Effector memory CD8-positive, alpha-beta T cell (primary cell): ENCODE measurements at regions not wholly inside any gene's neighbourhood (a gene's known extent, or its start where the extent isn't known, plus 50 kb on each side); places are given as distances from the start of the nearest gene placed in this dataset.

Experiments
- ATAC-seq: fragments of 150-1000 bp; cut with Tn5 transposase; replicated peaks from 2 replicates; pipeline ENCODE4 v1.10.0; 2021; ENCODE audit warnings: mild to moderate bottlenecking, moderate library complexity
- DNase-seq, 3 experiments: peaks; one replicate each; pipeline ENCODE4 v3.0.0; 2021
- H3K27ac Mint-ChIP-seq, 2 donors: one replicate each; pipeline ENCODE4 v1.8.0; 2022; ENCODE audit warnings: mild to moderate bottlenecking in 2 of 2, mixed read lengths in 2 of 2, moderate library complexity in 2 of 2
- H3K27me3 Mint-ChIP-seq, 2 donors: one replicate each; pipeline ENCODE4 v1.8.0; 2022; ENCODE audit warnings: mixed read lengths in 2 of 2
- H3K36me3 Mint-ChIP-seq: one replicate; pipeline ENCODE4 v1.8.0; 2022; ENCODE audit warnings: mild to moderate bottlenecking, moderate library complexity, mixed read lengths; ENCODE audit not compliant: insufficient read depth
- H3K4me1 Mint-ChIP-seq, 2 donors: one replicate each; pipeline ENCODE4 v1.8.0; 2022; ENCODE audit warnings: low read depth in 2 of 2, mixed read lengths in 2 of 2
- H3K4me3 Mint-ChIP-seq, 2 donors: one replicate each; pipeline ENCODE4 v1.8.0; 2022; ENCODE audit warnings: mild to moderate bottlenecking in 2 of 2, mixed read lengths in 2 of 2, moderate library complexity in 2 of 2
- H3K9me3 Mint-ChIP-seq, 2 donors: one replicate each; pipeline ENCODE4 v1.8.0; 2022; ENCODE audit warnings: mixed read lengths in 2 of 2

DNA sequence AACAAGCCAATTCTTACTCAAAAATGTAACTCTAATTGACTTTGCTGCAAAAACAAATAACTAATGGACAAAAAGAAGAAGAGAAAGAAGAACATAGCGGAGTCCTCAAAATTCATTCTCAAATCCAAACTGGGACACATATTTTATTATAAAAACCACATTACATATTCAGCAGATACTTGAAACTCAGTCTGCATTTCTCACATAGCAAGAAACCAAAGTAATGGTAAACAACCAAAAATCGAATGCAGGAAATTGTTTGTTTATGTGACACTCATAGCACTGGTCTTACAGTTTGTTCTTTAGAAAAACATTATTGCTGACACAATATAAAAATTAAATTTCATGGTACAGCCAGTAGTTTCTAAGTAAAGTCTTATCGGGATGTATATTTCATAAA is 789.8 kb downstream of the SLITRK6 start:
- H3K36me3 Mint-ChIP-seq: no peaks in the 10 kb centered on the region
- no peaks in the 10 kb centered on the region for H3K4me1 Mint-ChIP-seq
- DNase-seq (no peak), ATAC-seq (no peak)
- peaks cover 7 to 12% of the 10 kb centered on the region in 2 donors for H3K9me3 Mint-ChIP-seq
- no peak overlapping the region for H3K4me3 Mint-ChIP-seq
- no peaks in the 10 kb centered on the region for H3K27me3 Mint-ChIP-seq
- H3K27ac Mint-ChIP-seq: no peak overlapping the region

DNA sequence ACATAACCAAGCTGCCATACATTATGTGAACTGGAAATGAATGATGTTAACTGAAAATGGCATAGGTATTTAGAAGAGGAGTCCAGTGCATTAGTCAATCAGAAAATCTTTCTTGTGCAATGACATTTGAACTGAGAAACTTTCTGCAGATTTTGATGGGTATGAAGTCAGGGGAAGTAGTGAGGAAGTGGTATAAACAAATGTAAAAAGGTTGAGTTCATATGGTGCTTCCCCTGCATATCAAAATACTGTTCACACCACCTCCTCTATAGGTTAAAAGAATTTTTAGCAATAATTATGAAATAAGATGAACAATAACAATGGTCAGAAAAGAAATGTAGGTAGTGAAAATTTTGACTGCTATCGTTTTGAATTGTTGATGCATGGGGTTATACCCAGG is 800.0 kb downstream of the SLITRK6 start:
- DNase-seq (no peak), ATAC-seq (no peak)
- peaks cover 0 to 8% of the 10 kb centered on the region in 2 donors for H3K9me3 Mint-ChIP-seq
- H3K36me3 Mint-ChIP-seq: no peaks in the 10 kb centered on the region
- no peaks in the 10 kb centered on the region for H3K4me1 Mint-ChIP-seq
- H3K4me3 Mint-ChIP-seq: no peak overlapping the region
- no peaks in the 10 kb centered on the region for H3K27me3 Mint-ChIP-seq
- H3K27ac Mint-ChIP-seq: no peak overlapping the region

DNA sequence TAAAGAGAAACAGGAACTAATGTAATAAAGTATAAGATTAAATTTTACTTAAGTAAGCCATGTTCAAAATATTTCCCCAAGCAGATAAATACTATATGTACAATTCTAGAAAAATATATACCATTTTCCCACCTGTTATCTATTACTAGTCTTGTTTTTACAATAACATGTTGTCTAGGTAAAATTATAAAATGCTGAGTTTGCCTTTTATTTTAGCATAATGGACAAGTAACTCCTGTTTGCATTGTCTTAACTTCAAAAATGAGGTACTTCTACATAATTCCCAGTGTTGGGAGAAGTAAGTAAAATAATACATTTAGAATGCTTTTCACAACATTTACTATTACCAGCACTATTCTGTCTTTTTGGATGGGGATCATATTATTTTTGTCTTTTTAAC is 800.5 kb downstream of the SLITRK6 start:
- DNase-seq: no peak
- H3K9me3 Mint-ChIP-seq: peaks cover 0 to 8% of the 10 kb centered on the region in 2 donors
- no peaks in the 10 kb centered on the region for H3K4me1 Mint-ChIP-seq
- no peak overlapping the region for H3K27ac Mint-ChIP-seq
- no peaks in the 10 kb centered on the region for H3K27me3 Mint-ChIP-seq
- H3K36me3 Mint-ChIP-seq: no peaks in the 10 kb centered on the region
- no peak overlapping the region for H3K4me3 Mint-ChIP-seq
- ATAC-seq: no peak

DNA sequence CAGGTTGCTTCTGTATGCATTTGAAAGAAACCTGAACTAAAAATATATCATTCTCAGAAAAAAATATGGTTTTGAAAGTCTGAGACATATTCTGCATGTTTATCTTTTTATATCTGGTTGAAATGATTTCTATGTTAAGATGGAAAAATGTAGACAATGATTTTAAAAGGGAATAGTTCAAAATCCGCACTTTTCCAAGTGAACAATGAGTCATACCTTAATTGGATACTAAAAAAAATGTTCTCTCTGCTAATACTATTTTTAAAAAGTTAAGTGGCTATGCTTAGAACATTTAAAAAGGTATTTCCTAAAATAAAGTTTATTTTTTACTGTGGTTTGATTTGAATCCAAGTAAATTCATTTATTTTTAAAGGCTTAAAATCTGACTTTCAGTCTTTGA is 801.4 kb downstream of the SLITRK6 start:
- Mint-ChIP-seq H3K27ac (no peak overlapping the region), H3K36me3 (no peaks in the 10 kb centered on the region), H3K27me3 (no peaks in the 10 kb centered on the region), H3K9me3 (peaks cover 0 to 8% of the 10 kb centered on the region in 2 donors), H3K4me3 (no peak overlapping the region), H3K4me1 (no peaks in the 10 kb centered on the region)
- ATAC-seq: no peak
- no peak for DNase-seq

DNA sequence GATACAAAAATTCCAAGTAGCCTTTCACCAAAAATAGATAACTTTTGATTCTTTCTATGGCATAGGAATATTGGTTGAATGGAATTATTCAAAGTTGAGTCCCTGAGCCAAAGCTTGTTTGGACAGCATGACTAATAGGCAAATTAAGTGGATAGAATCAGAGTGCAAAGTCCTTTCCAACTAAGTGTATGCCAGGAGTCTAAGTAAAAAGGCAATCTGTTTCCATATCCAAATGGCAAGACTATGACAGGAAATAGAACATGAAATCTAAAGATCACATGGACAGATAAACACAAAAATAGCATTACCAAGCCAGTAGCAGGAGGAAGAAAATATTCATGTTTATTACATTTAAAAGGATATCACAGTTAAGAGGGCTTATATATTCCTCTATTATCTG is 804.6 kb downstream of the SLITRK6 start:
- H3K9me3 Mint-ChIP-seq: peaks cover 0 to 8% of the 10 kb centered on the region in 2 donors
- H3K27ac Mint-ChIP-seq: no peak overlapping the region
- H3K36me3 Mint-ChIP-seq: no peaks in the 10 kb centered on the region
- H3K27me3 Mint-ChIP-seq: no peaks in the 10 kb centered on the region
- no peak for DNase-seq
- H3K4me3 Mint-ChIP-seq: no peak overlapping the region
- no peak for ATAC-seq
- no peaks in the 10 kb centered on the region for H3K4me1 Mint-ChIP-seq

DNA sequence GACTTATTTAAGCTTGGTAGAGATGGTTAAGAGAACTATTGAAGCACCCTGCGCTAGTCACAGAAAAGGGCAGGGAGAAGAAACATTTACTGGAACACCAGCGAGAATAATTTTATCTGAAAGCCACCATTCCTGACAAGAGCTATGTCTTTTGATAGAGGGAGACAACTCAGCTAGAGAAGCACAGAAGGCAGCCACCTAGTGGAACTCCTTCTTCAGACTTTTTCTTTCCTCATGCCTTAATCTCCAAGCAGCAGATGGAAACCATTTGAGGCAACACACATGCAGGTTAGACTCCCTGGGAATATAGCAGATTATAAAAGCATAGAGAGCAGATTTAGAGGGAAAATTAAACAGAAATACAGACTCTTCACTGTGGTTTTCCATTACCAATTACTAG is 813.4 kb downstream of the SLITRK6 start:
- DNase-seq (no peak), ATAC-seq (no peak)
- Mint-ChIP-seq H3K27ac (no peak overlapping the region), H3K4me1 (no peaks in the 10 kb centered on the region), H3K36me3 (no peaks in the 10 kb centered on the region), H3K4me3 (no peak overlapping the region), H3K9me3 (peaks cover 0 to 2% of the 10 kb centered on the region in 2 donors), H3K27me3 (no peaks in the 10 kb centered on the region)

DNA sequence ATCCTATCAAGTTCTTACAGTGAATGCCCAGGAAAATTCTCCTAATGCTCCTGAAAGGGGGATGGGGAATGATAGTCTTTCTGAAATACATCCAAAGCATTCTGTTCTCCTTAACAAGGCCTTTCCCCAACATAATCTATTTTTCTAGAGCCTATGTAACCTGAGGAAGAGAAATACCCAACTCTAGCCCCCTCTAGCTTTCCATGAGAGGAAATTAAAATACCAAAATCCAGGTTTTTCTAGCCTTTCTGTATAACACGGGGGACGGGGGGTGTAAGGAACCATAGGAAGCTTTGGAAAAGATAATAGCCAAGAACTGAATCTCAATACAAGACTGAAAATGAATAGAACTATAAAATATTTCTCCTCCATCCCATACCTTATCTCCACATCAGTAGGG is 815.9 kb downstream of the SLITRK6 start:
- no peaks in the 10 kb centered on the region for H3K4me1 Mint-ChIP-seq
- no peak overlapping the region for H3K4me3 Mint-ChIP-seq
- no peak for ATAC-seq
- H3K27me3 Mint-ChIP-seq: no peaks in the 10 kb centered on the region
- H3K9me3 Mint-ChIP-seq: peaks cover 0 to 2% of the 10 kb centered on the region in 2 donors
- no peaks in the 10 kb centered on the region for H3K36me3 Mint-ChIP-seq
- H3K27ac Mint-ChIP-seq: no peak overlapping the region
- no peak for DNase-seq

DNA sequence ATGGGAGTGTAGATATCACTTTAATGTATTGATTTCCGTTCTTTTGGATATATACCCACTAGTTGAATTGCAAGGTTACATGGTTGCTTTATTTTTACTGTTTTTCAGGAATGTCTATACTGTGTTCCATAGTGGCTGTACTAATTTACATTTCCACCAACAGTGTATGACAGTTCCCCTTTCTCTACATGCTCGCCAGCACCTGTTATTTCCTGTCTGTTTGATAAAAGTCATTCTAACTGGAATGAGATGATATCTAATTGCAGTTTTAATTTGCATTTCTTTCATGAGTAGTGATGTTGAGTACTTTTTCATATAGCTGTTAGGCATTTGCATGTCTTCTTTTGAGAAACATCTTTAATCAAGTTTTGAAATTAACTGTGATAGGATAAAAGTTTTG is 818.6 kb downstream of the SLITRK6 start:
- Mint-ChIP-seq H3K27ac (no peak overlapping the region), H3K4me1 (no peaks in the 10 kb centered on the region)

DNA sequence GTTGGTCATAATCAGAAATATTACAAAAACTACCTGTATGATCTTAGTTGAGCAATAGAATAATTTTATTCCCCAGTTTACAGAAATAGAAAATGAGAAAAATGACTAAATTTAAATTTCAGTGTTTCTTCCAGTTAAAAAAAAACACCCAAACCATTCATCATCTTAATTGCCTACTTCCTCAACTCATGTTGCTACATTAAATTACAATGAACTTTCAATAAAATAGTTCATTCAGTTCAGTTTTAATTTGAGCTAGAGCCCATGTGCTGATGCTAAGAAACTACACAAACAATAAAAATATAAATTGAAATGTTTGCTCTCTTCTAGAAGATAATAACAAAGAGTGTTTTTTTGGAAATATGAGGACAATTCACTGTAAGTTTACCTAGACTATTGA is 820.4 kb downstream of the SLITRK6 start:
- Mint-ChIP-seq H3K4me3 (no peak overlapping the region), H3K27ac (no peak overlapping the region), H3K36me3 (no peaks in the 10 kb centered on the region), H3K4me1 (no peaks in the 10 kb centered on the region), H3K27me3 (no peaks in the 10 kb centered on the region), H3K9me3 (no peaks in the 10 kb centered on the region)
- ATAC-seq (no peak), DNase-seq (no peak)

More for the DNA sequence above, 818.6 kb downstream of the SLITRK6 start:
- no peaks in the 10 kb centered on the region for H3K27me3 Mint-ChIP-seq
- peaks cover 0 to 2% of the 10 kb centered on the region in 2 donors for H3K9me3 Mint-ChIP-seq
- H3K36me3 Mint-ChIP-seq: no peaks in the 10 kb centered on the region
- H3K4me3 Mint-ChIP-seq: no peak overlapping the region
- no peak for ATAC-seq
- no peak for DNase-seq

DNA sequence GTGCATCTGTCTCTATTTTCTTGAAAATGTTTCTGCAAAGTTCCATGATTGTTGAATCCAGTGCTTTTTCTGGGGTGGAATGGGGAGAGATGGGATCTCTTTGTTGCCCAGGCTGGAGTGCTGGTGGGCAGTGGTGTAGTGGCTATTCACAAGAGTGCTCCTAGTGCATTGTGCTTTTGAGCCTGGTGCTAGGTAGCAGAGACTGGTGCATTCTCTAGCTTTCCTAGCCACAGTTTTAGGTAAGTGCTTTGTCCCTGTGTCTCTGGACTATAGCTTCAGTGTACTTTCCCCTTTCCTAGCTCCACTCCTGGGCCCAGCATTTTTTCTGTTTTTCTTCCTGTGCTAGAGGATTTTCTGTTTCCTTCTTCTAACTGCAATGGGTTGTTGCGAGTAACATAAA is 825.6 kb downstream of the SLITRK6 start:
- DNase-seq (no peak), ATAC-seq (no peak)
- H3K36me3 Mint-ChIP-seq: no peaks in the 10 kb centered on the region
- H3K27me3 Mint-ChIP-seq: no peaks in the 10 kb centered on the region
- no peak overlapping the region for H3K4me3 Mint-ChIP-seq
- no peak overlapping the region for H3K27ac Mint-ChIP-seq
- H3K9me3 Mint-ChIP-seq: peaks cover 0 to 2% of the 10 kb centered on the region in 2 donors
- no peaks in the 10 kb centered on the region for H3K4me1 Mint-ChIP-seq

DNA sequence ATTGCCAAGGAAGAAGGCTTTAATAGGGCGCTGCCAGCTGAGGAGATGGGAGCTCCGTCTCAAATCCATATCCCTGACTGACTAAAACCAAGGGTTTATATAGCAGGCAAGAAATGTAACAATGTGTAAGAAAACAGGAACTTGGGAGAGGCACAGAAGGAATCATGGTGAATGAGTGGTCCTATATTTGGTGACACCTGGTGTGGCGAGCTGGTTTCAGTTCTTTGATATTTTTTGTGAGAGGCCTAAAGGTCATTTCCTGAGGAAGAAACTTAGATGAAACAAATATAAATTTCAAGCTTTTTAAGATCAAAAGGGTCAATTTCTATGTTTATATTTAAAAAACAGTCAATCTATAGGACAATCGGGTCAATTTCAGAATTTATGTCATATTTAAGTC is 826.3 kb downstream of the SLITRK6 start:
- H3K27me3 Mint-ChIP-seq: no peaks in the 10 kb centered on the region
- no peak for ATAC-seq
- no peak overlapping the region for H3K27ac Mint-ChIP-seq
- H3K4me1 Mint-ChIP-seq: no peaks in the 10 kb centered on the region
- no peak overlapping the region for H3K4me3 Mint-ChIP-seq
- H3K9me3 Mint-ChIP-seq: peaks cover 0 to 2% of the 10 kb centered on the region in 2 donors
- H3K36me3 Mint-ChIP-seq: no peaks in the 10 kb centered on the region
- no peak for DNase-seq

DNA sequence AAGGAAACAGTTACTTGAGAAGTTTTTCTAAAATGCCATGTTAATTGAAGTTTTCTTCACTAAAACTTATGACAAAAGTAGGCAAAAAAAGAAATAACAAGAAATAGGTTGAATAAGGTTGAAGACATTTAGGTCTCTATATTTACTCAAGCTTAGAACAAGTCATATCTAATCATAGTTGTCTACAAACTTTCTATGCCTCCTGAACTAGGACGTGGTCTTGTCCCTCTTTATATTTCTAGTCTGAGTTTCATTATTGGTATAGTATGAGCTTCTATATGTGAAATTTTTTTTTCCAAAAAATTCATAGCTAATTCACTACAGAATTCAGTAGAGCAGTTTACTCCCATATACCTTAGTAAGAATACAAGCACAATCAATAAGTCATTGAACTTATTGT is 836.4 kb downstream of the SLITRK6 start:
- no peak overlapping the region for H3K4me3 Mint-ChIP-seq
- no peaks in the 10 kb centered on the region for H3K36me3 Mint-ChIP-seq
- H3K4me1 Mint-ChIP-seq: no peaks in the 10 kb centered on the region
- ATAC-seq: no peak
- peaks cover 0 to 4% of the 10 kb centered on the region in 2 donors for H3K9me3 Mint-ChIP-seq
- no peak overlapping the region for H3K27ac Mint-ChIP-seq
- no peak for DNase-seq
- no peaks in the 10 kb centered on the region for H3K27me3 Mint-ChIP-seq

DNA sequence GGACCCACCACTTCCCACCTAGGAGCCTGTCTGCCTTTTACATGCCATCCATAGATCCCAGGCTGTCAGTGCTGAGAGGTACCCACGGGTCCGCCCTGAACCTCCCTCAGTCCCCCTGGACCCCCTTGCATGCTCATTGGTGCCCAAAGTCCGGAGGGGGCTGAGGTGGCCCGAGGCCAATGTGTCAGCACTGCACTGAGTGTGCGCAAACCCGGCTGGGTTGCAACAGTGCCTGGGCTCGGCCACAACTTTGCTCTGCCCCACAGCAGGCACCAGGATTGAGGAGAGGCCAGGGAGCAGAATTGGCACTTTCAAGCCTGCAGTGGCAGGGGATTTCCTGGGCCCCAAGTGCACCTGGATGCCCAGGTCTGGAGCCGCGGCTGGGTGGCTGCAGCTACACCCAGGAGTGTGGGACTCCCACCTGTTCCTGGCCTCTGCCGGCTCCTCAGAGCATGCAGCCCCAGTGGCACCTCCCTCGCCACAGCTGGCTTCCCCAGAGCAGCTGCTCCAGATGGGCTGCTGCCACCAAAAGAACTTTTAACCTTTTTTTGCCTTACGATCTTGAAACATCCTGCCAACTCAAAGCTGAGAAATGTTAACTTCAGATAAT is 837.0 kb downstream of the SLITRK6 start:
- ATAC-seq: no peak
- Mint-ChIP-seq H3K9me3 (peaks cover 0 to 4% of the 10 kb centered on the region in 2 donors), H3K4me1 (no peaks in the 10 kb centered on the region), H3K4me3 (no peak overlapping the region), H3K27me3 (no peaks in the 10 kb centered on the region), H3K27ac (no peak overlapping the region), H3K36me3 (no peaks in the 10 kb centered on the region)
- no peak for DNase-seq

DNA sequence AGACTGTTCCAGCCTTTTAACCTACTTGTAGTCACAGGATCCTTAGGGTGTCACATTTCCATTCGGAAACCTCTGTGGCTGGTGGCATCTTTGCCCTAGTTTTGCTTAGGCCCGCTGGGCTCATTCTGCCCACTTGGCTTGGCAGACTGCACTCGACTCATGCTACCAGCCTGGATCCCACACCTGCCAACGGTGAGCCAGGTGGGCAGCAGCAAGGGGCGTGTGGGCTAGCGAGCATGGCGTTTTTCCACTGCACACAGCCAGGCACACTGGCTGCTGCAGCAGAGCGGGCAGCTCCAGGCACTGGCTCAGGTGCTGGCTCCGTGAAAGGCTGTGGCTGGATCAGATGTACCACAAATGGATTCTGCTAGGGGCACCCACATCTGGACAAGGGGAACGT is 838.2 kb downstream of the SLITRK6 start:
- Mint-ChIP-seq H3K4me3 (no peak overlapping the region), H3K36me3 (no peaks in the 10 kb centered on the region), H3K9me3 (peaks cover 0 to 4% of the 10 kb centered on the region in 2 donors), H3K4me1 (no peaks in the 10 kb centered on the region), H3K27ac (no peak overlapping the region), H3K27me3 (no peaks in the 10 kb centered on the region)
- ATAC-seq (no peak), DNase-seq (no peak)

DNA sequence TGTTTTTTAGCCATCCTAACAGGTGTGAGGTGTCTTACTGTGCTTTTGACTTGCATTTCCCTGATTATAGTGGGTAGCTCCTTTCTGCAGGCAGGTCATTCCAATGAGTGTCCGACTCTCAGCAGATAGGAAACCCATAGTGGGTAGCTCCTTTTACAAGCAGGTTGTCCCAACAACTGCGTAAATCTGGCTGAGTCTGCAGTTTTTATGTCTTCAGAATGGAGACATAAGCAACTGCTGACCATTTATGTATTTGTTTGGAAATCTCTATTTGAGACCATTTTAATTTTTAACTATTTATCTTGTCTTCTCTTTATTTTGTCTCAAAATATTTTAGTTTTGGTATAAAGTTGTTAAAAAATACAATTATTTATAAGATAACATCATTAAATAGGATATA is 839.4 kb downstream of the SLITRK6 start:
- H3K4me3 Mint-ChIP-seq: no peak overlapping the region
- no peaks in the 10 kb centered on the region for H3K36me3 Mint-ChIP-seq
- H3K27ac Mint-ChIP-seq: no peak overlapping the region
- peaks cover 0 to 2% of the 10 kb centered on the region in 2 donors for H3K9me3 Mint-ChIP-seq
- H3K4me1 Mint-ChIP-seq: no peaks in the 10 kb centered on the region
- ATAC-seq (no peak), DNase-seq (no peak)
- H3K27me3 Mint-ChIP-seq: no peaks in the 10 kb centered on the region
